ENCODE measurements at regions not wholly inside any gene's neighbourhood (a gene's known extent, or its start where the extent isn't known, plus 50 kb on each side); places are given as distances from the start of the nearest gene placed in this dataset.

DNA sequence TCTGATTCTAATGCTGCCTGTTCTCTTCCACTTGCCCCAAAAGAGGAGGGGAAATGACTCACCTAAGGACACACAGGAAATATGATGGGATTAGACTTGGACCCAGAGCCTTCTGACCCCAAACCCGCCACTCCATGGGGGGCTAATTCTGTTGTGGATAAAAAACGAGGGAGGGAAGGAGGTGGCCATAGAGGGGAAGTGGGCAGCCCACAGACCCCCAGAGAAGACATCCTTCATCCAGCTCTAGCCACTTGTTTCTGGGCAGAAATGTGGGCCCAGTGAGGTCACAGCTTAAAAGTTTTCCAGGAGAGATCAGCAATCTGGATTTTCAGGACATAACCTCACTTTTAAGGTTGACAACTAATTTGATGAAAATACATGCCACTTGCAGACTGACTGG is 202.1 kb downstream of the ANKRD60 start:
- Histone ChIP-seq H3K9ac (ENCODE audit: extremely low read depth, low read length, poor library complexity, severe bottlenecking) (no peak overlapping the region), H3K27ac (ENCODE audit: low read depth, low read length) (no peak overlapping the region), H3K4me3 (ENCODE audit: low read length) (no peak overlapping the region), H3K36me3 (ENCODE audit: control insufficient read depth, insufficient read depth, low read length) (no peaks in the 10 kb centered on the region), H3K27me3 (ENCODE audit: control insufficient read depth, insufficient read depth, low read length, poor library complexity, severe bottlenecking) (no peaks in the 10 kb centered on the region), H3K9me3 (ENCODE audit: control insufficient read depth, low read length) (no peaks in the 10 kb centered on the region), H3K4me1 (ENCODE audit: control insufficient read depth, insufficient read depth, low read length) (no peaks in the 10 kb centered on the region)
- H3K36me3 Mint-ChIP-seq (ENCODE audit: low read depth) = no peaks in the 10 kb centered on the region
- 82% methylated on average over 2 of the region's 2 CpGs; no CpG with 5 or more reads in 1 of the 2 experiments for WGBS, 2 experiments (ENCODE audit: insufficient coverage in 1 of 2, insufficient read length in 1 of 2)
- H3K4me1 Mint-ChIP-seq = no peaks in the 10 kb centered on the region
- no peaks in the 10 kb centered on the region for H3K27me3 Mint-ChIP-seq (ENCODE audit: insufficient read depth)
- H3K27ac Mint-ChIP-seq = no peak overlapping the region
- no peak for DNase-seq
- no peak overlapping the region for H3K4me3 Mint-ChIP-seq
- TF ChIP-seq, protein P1, sequence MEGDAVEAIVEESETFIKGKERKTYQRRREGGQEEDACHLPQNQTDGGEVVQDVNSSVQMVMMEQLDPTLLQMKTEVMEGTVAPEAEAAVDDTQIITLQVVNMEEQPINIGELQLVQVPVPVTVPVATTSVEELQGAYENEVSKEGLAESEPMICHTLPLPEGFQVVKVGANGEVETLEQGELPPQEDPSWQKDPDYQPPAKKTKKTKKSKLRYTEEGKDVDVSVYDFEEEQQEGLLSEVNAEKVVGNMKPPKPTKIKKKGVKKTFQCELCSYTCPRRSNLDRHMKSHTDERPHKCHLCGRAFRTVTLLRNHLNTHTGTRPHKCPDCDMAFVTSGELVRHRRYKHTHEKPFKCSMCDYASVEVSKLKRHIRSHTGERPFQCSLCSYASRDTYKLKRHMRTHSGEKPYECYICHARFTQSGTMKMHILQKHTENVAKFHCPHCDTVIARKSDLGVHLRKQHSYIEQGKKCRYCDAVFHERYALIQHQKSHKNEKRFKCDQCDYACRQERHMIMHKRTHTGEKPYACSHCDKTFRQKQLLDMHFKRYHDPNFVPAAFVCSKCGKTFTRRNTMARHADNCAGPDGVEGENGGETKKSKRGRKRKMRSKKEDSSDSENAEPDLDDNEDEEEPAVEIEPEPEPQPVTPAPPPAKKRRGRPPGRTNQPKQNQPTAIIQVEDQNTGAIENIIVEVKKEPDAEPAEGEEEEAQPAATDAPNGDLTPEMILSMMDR (conservative IDR thresholded peaks at IDR 0.05) = no peak
- no peaks in the 10 kb centered on the region for H3K9me3 Mint-ChIP-seq

DNA sequence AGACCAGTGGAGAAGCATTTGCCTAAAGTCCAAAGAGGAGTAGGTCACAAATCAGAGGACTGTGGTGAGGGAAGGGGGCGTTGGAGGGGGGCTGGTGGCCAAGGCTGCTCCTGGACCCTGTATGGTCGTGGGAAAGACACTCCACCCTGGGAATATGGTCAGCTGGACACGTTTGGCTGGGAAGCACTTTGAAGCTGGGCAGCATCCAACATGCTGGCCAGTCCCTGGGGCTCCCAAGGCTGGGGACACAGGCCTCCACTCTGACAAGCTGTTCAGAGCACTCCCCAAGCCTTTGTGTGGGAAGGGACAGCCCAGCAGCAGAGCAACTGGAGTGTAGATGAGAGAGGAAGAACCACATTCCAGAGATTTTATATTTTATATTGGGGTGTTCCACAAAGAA is 203.2 kb downstream of the ANKRD60 start:
- no peaks in the 10 kb centered on the region for H3K4me1 Mint-ChIP-seq
- no peak overlapping the region for H3K4me3 Mint-ChIP-seq
- Histone ChIP-seq H3K36me3 (ENCODE audit: control insufficient read depth, insufficient read depth, low read length) (no peaks in the 10 kb centered on the region), H3K9ac (ENCODE audit: extremely low read depth, low read length, poor library complexity, severe bottlenecking) (no peak overlapping the region), H3K27ac (ENCODE audit: low read depth, low read length) (no peak overlapping the region), H3K4me1 (ENCODE audit: control insufficient read depth, insufficient read depth, low read length) (no peaks in the 10 kb centered on the region), H3K4me3 (ENCODE audit: low read length) (no peak overlapping the region), H3K9me3 (ENCODE audit: control insufficient read depth, low read length) (no peaks in the 10 kb centered on the region), H3K27me3 (ENCODE audit: control insufficient read depth, insufficient read depth, low read length, poor library complexity, severe bottlenecking) (no peaks in the 10 kb centered on the region)
- 78 to 81% methylated on average over 1 to 3 of the region's 3 CpGs for WGBS, 2 experiments (ENCODE audit: insufficient coverage in 1 of 2, insufficient read length in 1 of 2)
- no peaks in the 10 kb centered on the region for H3K27me3 Mint-ChIP-seq (ENCODE audit: insufficient read depth)
- TF ChIP-seq, protein P1 (conservative IDR thresholded peaks at IDR 0.05) = no peak
- H3K9me3 Mint-ChIP-seq = no peaks in the 10 kb centered on the region
- DNase-seq = no peak
- no peaks in the 10 kb centered on the region for H3K36me3 Mint-ChIP-seq (ENCODE audit: low read depth)
- no peak overlapping the region for H3K27ac Mint-ChIP-seq

DNA sequence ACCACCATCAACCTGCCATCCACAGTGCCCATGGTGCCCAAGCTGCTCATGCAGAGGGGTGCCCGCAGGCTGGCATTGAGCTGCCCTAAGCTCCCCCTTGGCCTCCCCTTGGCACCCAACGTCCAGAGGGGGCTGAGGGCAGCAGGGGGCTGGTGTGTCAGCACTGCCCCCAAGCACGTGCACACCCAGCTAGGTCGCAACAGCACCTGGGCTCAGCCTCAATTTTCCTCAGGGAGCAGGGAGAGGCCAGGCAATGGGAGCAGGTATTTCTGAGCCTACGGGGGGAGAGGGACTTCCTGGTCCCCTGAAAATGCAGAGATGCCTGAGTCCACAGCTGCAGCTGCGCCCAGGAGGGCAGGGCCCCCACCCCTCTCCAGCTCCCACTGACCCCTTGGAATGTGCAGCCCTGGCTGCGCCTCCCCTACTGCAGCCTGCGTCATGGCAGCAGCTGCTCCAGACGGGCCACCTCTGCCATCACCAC is 204.2 kb downstream of the ANKRD60 start:
- no peaks in the 10 kb centered on the region for H3K4me1 ChIP-seq (ENCODE audit: control insufficient read depth, insufficient read depth, low read length)

More for the DNA sequence above, 204.2 kb downstream of the ANKRD60 start:
- Histone ChIP-seq H3K9me3 (ENCODE audit: control insufficient read depth, low read length) (no peaks in the 10 kb centered on the region), H3K27me3 (ENCODE audit: control insufficient read depth, insufficient read depth, low read length, poor library complexity, severe bottlenecking) (no peaks in the 10 kb centered on the region), H3K27ac (ENCODE audit: low read depth, low read length) (no peak overlapping the region), H3K4me3 (ENCODE audit: low read length) (no peak overlapping the region), H3K36me3 (ENCODE audit: control insufficient read depth, insufficient read depth, low read length) (no peaks in the 10 kb centered on the region), H3K9ac (ENCODE audit: extremely low read depth, low read length, poor library complexity, severe bottlenecking) (no peak overlapping the region)
- Mint-ChIP-seq H3K36me3 (ENCODE audit: low read depth) (no peaks in the 10 kb centered on the region), H3K4me3 (no peak overlapping the region), H3K9me3 (no peaks in the 10 kb centered on the region), H3K27ac (no peak overlapping the region), H3K4me1 (no peaks in the 10 kb centered on the region), H3K27me3 (ENCODE audit: insufficient read depth) (no peaks in the 10 kb centered on the region)
- WGBS, 2 experiments (ENCODE audit: insufficient coverage in 1 of 2, insufficient read length in 1 of 2) = 88 to 95% methylated on average over 6 to 9 of the region's 9 CpGs
- TF ChIP-seq, protein P1 (conservative IDR thresholded peaks at IDR 0.05) = no peak
- no peak for DNase-seq

Data from endodermal cell (in vitro differentiated cells).